ENCODE measurements at regions not wholly inside any gene's neighbourhood (a gene's known extent, or its start where the extent isn't known, plus 50 kb on each side); places are given as distances from the start of the nearest gene placed in this dataset.

DNA sequence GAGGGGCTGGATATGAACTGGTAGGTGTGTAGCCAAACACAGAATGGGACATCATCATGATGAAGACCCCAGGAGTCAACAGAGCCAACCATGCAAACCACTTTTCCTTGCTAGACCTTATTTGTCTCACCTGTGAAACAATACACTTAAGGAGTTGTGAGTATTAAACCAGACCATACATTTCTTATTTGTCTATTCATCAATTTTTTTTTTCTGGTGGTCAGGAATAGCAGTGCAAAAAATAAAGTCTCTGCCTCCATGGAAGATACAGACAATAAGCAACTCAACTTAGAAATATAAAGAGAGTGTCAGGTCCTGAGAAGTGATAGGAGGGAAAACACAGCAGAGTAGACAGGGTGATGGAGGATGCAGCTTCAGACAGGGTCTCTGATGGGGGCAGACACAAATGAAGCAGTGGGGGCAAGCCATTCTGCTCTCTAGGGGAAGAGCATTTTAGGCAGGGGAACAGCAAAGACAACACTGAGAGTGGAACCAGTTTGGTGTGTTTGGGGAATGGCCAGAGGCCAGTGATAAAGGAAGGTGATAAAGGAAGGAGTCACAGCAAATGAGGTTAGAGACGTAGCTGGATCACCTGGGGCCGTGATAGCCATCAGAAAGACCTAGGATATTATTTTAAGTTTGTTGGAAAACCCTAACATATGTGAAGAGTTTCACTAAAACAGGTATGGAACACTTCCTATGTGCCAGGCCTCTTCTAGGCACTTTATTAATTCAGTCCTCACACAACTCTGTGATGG, 256.2 kb downstream of the MAN2A1 start:
- no peak for DNase-seq

DNA sequence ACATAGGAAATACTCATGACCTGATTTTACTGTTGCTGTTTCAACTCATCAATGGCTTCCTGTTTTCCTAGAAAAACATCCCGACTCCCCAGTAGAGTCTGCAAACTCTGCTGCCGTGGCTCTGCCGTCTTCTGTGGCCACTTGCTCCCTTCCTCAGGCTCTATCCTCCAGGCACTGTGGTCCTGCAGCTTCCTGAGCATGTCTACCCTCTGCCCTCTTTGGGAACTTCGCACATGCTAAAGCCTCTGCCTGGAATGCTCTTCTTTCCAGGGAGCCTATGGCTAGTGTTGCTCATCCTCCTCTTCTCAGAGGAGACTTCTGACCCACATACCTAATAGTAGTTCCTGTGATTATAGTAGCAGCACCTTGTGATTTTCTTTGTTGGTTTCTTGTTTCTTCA, 256.9 kb downstream of the MAN2A1 start:
- DNase-seq, result no peak

DNA sequence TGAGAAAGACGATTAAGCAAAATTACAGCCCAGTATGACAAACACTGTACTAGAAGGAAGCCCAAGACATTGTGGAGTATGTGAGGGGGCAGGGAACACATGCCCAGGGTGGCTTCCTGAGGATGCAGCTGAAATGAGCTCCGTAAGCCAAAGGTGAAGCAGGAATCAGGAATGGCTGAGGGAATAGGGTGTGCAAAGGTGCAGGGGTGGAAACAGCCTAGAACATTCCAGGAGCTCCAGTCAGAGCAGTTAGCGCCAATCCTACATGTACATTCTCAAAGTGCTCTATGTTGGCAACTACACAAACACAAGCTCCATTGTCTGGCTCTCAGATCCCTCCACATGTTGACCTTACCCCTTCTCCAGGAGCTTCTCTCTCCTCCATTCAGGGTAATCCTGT, 257.9 kb downstream of the MAN2A1 start:
- no peak for DNase-seq

DNA sequence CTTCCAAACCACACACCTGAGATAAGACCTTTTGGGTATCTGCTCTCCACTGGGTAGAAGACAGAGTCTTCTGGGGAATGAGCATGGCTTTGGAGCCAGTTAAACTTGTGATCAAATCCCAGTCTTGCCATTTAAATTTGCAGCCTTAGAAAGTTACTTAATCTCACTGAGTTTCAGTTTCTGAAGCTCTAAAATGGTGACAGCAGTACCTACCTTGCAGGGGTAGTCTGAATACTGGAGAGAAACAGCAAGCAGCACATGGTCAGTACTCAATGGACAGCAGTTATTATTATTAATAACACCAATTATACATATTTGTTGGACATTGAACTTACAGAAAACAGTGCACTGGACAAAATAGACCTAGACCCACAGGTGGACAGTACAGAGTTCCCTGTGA, 260.9 kb downstream of the MAN2A1 start:
- no peak for DNase-seq

DNA sequence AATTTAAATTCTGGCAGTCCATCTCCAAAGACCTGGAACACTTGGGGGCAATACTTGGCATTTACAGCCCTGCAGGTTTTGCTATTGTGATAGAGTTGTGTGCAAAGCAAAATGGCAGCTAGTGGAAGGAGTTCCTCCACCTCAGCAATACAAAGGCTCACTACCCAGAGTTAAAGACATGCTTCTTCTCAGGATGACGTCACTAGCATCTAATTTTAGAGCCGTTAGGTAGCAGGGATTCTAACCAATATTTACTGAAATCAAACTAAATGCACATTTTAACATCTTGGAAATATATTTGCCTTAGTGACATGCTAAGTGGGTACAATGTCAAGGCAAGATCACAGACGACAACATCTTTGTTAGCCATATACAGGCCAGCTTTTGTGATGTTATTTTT, 261.6 kb downstream of the MAN2A1 start:
- DNase-seq, result no peak

DNA sequence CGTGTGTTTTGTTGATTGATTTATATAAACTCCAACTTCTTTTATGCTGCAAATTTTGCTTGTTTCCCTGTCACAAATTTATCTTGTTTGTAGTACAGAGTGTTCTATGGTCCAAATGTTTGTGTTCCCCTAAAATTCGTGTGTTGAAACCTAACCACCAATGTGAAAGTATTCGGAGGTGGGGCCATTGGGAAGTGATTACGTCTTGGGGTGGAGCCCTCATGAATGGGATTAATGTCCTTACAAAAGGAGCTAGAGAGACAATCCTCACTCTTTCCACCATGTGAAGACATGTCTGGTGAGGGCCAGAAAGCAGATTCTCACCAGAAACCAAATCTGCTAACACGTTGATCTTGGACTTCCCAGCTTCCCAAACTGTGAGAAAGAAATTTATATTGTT, 262.0 kb downstream of the MAN2A1 start:
- DNase-seq, result no peak

DNA sequence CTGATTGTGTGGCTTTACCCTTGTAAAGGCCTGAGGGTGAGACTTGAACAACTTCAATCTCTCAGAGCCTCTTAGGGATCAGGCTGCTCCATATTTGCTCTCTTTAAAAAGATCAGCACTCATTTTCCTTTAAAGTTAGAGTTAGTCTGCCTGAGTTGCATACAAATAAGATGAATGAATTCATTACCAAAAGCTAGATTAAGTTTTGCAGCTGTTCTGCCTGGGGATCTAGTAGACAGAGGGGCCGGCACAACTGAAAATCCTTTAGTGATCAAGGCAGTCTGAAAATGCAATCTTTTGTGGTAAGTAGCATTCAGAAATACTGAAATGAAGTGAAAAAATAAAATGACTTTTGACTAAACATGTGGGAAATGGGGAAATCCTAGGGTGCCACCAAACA, 264.0 kb downstream of the MAN2A1 start:
- DNase-seq, result no peak

DNA sequence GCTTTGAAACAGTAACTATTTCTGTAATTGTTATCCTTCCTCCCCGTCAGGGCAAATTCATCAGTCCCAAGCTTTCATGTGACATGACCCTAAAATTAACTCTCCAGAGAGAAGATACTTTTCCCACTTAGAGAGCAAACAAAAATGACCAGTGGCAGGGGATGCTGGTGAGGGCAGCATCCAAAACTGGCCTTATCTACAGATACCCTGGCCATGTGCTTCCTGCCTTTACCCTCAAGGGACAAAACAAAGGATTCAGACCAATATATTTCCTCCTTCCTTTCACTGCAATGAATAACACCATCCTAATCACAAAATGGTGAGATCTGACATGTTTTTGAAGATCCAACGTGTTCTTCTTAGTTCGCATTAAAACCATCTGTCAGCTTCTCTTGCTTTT, 267.2 kb downstream of the MAN2A1 start:
- DNase-seq, result no peak

DNA sequence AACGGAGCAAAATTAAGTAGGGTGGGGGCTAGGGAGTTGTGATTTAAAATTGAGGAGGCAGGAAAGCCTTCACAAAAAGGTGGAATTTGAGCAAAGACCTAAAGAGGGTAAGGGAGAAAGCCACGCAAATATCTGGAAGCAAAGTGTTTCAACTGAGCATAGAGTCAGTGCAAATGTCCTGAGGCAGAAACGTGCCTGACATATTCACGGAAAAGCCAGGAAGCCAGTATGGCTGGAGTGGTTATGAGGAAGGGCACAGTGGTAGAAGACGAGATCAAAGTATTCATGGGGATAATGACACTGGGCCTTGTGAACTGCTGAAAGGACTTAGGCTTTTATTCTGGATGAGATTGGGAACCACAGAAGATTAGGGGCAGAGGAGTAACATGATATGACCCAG, 268.4 kb downstream of the MAN2A1 start:
- DNase-seq, result no peak

DNA sequence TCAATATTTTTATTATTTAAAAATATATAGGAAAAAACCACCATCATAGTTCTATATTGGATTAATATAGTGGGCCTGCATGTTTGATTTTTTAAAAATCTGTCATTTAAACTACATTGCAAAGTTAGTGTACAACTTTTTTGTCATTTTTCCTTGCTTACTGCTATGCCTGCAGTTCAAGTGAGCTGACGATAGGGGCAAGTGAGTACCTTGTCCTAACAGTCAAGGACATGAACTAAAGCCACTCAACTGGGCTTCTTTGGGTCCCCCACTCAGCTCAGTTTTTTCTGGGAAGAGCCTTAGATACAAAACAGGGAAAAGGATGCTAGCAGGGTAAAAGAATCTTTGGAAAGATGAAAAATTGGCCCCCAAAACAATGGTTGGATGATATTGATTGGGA, 269.9 kb downstream of the MAN2A1 start:
- DNase-seq, result no peak

DNA sequence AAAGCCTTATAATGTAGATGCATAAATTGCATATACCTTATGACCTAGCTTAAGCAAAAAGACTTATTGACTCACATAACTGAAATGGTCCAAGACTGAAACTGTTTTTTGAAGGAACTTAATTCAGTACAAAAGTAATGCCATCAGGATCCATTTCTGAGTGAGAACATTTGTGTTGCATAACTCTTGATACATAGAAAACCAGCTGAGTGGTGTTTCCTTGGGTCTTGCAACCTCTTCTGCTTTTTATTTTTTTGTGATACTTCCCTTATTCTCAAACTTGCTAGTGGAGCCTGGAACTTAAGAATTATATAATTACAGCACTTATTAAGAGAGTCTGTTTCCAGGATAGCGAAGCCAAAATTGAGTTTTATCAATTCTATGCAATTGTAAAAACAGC, 272.0 kb downstream of the MAN2A1 start:
- no peak for DNase-seq

DNA sequence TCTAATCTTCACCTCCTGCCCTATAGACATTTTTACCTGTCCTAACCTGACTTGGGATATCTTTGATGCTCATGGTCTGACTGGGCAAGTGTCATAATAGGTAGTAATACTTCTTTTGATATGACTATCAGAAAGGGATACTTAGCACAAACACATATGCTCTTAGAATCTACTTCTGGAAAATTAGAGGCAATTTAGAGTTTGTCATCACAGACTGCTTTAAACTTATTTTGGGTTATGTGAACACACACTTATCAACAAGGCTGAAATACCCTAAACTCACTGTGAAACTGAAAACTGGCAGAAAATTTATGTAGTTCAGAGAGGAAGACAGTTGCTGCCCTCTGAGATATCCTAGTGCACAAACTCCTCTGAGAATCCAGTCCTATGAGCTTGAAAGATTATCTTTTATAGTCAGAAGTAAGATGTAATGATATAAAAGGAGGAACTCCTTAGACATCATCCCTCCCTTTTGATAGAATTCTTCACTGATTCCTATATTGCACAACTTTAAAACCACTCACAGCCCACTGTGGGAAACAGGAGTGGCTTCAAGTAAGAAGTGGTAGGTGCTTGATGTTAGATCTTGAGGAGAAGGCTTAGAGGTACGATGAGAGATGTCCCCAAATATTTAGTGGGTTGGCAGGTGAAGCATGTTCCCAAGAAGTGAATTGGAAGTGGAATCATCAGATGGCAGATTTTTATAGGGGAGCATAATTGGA, 273.3 kb downstream of the MAN2A1 start:
- DNase-seq, result no peak

DNA sequence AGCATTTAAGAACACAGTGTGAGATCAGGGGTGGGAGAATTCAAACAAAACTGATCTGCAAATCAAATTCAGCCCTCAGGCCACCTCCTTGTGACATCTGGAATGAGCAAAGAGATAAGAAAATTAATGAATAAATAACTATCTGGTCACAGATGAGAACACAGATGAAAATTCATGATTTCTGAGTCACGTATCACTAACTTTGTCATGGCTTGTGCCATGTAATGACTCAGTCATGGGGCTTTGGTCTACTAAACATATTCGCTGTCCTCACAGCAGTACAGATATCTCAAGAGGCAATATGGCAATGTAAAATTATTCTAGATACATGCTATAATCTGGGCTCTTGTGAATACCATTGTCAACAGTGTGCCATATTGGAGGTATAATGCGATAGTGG, 274.4 kb downstream of the MAN2A1 start:
- no peak for DNase-seq

DNA sequence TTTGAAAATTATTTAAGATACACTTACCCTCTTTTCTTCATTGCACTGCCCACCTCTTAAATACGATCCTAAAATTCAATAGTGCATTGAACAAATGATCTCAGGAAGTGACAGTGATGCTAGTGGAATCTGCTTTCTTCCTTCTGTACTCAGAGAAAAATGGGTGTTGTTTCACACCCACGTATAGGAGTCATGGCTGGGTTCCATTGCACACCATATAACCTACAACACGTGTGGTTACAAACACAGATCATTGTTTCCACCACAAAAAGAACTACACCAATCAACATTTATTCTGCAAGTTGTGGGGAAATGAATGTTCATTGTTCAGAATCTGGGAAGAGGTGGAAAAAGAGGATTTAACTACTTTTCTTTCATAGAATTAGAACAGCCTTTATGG, 275.9 kb downstream of the MAN2A1 start:
- no peak for DNase-seq

DNA sequence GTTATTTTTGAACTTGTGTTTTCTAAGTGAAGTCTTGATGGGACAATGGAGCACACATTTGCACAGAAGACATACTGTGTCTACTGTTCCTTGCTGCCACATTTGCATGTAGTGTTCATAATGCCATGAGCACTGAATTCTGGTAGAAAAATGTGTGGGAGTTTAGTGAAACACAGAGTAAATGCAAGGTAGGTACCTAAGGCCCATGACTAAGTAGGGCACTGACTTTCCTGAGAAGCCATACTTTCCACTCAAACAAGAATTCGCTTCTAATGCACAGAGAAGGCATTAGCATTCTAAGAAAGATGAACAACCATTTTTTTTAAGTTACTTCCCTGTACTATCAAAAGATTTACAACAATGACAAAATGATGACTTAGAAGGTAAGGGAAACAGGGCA, 282.2 kb downstream of the MAN2A1 start:
- DNase-seq, result no peak

DNA sequence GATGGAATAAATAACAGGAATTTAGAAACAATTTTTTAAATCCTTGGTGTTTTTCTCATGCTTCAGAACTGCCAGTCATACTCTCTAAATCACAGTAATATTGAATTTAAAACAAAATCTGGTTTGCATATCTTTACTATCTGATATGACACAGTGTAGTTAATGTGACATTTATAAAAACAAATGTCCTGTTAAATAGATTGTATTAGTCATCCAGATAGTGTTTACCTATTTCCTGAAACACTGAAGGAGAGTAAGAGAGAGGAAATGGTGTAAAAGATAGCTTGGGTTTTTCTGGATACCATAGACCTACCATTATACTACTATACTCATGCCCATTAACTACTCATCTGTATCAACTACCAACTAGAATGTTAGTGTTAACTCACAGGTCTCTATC, 292.3 kb downstream of the MAN2A1 start:
- DNase-seq, result no peak

DNA sequence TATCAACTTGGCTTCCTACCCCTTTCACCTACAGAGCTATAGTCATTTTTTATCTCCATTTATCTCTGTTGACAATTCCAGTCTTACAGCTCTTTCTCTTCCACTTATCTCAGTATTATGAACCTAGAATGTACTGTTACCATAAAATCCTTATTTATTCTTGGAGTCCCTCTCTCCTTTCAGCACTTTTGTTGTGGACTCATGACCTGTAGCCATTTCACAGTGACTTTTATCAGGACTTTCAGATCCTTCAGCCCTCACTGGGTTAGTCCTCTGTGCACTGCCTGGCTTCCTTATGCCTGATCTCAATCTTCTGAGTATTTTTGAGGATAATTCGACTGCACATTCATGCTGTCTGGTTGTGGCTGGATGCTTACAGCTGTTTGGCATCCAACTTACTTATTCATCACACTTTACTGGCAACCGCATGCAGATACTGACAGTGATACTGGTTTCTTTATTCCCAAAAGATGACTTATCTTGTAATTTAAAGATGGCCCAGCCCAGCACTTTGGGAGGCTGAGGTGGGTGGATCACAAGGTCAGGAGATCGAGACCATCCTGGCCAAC, 293.3 kb downstream of the MAN2A1 start:
- no peak for DNase-seq

DNA sequence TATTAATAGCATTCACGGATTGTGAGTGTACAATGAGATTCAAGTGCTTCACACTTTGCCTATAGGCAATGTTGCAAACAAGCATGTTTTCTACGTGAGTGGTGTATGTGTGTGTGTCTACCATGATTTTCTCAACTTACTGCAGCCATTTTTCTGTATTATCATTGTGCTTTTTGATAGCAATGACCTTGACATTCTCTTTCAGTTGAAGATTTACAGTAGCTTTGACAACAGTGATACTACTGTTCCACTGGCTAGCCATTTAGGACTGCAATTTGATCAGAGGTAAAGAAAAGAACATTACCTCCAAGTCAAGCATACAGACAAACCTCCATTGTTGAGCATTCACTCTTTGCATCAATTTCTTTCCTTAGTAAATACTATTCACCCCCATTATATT, 297.0 kb downstream of the MAN2A1 start:
- DNase-seq, result no peak

DNA sequence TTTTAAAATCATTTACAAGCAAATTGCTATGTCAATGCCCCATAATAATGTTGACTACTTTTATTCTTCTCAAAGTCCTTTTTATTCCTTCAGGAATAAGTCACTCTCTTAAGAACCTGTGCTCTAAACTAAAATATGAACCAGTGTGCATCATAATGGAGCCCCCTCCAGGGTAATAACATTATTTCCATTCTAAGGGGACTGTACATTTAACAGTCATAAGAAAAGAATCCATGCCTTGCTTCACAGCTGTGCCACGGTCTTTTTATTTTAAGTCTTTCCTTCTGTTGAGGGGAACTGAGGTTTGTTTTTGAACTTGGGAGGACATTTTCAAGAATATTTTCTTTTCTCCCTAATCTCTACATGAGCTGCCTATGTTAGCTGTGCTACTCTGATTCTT, 297.6 kb downstream of the MAN2A1 start:
- DNase-seq, result no peak

DNA sequence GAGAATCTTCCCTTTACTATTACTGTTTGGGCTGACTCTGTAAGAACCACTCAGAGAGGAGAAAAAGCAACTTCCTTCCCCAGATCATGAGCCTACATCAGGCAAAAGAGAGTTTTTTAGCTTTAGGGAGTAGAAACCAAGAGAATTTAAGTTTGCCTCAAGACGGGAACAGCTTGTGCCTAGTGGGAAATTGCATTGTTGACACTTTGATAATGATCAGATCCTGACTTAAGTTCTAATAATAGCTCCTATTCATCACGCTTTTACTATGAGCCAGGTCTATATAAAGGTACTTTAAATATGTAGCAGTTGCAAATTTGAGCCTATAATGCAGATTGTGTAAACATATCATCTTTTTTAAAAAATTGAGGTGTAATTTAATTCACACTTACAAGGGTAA, 298.2 kb downstream of the MAN2A1 start:
- DNase-seq, result no peak

DNA sequence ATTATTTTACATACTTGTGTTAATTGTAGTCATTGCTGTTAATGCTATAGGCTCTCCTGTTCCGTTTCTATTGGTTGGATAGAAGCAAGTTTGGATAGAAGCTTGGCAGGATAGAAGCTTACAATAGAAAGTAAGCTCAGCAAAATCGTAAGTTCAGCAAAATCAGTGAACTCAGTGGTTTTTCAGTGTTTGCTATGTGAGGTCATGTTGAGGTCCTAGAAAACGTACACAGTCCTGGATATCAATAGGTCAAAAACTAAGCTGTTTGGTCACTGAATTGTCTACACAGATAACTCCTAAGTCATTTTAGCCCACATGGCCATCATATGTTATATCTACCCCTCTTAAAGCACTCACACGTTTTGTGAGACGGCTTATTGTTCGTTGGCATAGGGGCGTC, 299.4 kb downstream of the MAN2A1 start:
- no peak for DNase-seq

DNA sequence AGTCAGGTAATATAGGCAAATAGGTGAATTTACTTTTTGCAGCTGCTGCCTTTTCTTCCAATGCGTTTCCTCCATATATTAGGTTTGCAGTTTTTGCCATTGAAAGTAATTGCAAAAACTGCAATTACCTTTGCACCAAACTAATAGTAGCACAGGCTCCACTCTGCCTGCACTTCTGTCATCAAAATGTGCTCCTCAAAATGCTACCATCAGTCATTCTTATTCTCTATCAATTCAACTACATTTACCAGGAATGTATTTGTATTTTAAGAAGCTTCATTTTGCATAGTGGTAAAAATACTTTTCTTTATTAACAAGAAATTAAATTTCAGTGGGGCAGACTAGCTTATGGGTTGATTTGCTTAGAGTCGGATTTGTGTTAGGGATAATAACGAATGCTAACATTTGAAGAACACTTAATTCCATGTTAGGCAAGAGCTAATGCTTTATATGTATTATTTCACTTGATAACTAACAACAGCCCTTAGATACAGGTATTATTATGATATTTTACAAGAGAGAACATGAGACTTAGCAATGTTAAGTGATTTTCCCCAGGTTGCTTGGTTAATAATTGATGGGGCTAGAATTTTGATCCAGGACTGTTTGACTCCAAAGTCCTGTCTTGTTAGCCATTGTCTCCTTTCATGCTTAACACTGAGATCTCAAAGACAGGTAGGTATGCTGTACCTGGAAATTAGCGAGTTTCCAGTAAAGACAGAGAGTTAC, 300.4 kb downstream of the MAN2A1 start:
- no peak for DNase-seq

DNA sequence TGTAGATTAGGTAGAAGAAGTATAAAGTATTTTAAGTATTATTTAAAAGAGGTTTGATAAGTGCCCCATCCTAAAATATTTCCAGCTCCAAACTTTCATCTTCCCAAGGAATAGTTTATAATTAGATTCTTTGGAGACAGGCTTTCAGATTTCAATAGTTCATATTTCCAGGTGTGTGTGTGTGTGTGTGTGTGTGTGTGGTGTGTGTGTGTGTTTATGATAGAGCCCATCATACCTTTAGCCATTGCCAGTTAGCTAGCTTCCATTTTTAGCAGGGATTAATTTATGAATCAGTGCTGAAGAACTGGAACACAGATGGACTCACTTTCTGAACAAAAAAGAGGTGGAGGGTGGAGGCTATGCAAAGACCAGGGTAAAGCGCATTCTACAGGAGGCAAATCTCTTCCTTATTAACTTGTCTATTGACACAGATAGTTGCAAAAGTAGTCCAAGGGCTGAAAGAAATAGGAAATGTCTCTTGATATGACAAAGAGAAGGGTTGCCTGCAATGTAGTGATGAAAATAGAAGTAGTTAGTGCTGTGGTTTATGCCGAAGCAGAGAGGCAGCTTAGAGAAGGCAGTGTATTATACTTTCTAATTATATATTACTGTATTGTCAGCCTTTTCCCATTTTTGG, 301.1 kb downstream of the MAN2A1 start:
- DNase-seq, result no peak
